ENCODE measurements at regions not wholly inside any gene's neighbourhood (a gene's known extent, or its start where the extent isn't known, plus 50 kb on each side); places are given as distances from the start of the nearest gene placed in this dataset.

- TF ChIP-seq JUND (IDR thresholded peaks at IDR 0.05), result no peak
- no peak for TF ChIP-seq EZH2 (IDR thresholded peaks at IDR 0.05)
Observed at GRCh38 chr12:115294453-115295133, 610.6 kb upstream of the TBX3 start.

All from HCT116 (cell line).